ENCODE measurements at regions not wholly inside any gene's neighbourhood (a gene's known extent, or its start where the extent isn't known, plus 50 kb on each side); places are given as distances from the start of the nearest gene placed in this dataset.
"Not testable (repeated sequence)": the region's sequence is repeated elsewhere in the genome, so short reads cannot be mapped to it uniquely, and the experiment has no call there.

GRCh38 chr2:58436872-58437271, 195.7 kb upstream of the FANCL start:
- no peak for DNase-seq (ENCODE audit: low read depth)

- DNase-seq (ENCODE audit: low read depth) = no peak
Measured at GRCh38 chr2:58435246-58435645, 194.1 kb upstream of the FANCL start.

GRCh38 chr2:58434692-58435091, 193.6 kb upstream of the FANCL start:
- no peak for DNase-seq (ENCODE audit: low read depth)

GRCh38 chr2:58432491-58433170, 191.5 kb upstream of the FANCL start:
- DNase-seq (ENCODE audit: low read depth) = no peak

GRCh38 chr2:58429014-58429875, 188.1 kb upstream of the FANCL start:
- DNase-seq (ENCODE audit: low read depth) = no peak

GRCh38 chr2:58428096-58429013, 187.2 kb upstream of the FANCL start:
- no peak for DNase-seq (ENCODE audit: low read depth)

- DNase-seq (ENCODE audit: low read depth) = no peak
Measured at GRCh38 chr2:58427572-58428095, 186.5 kb upstream of the FANCL start.

- no peak for DNase-seq (ENCODE audit: low read depth)
Measured at GRCh38 chr2:58425368-58425767, 184.2 kb upstream of the FANCL start.

- DNase-seq (ENCODE audit: low read depth) = no peak
Measured at GRCh38 chr2:58419983-58420382, 178.9 kb upstream of the FANCL start.

- DNase-seq (ENCODE audit: low read depth) = no peak
Measured at GRCh38 chr2:58416696-58417095, 175.6 kb upstream of the FANCL start.

GRCh38 chr2:58414506-58414905, 173.4 kb upstream of the FANCL start:
- DNase-seq (ENCODE audit: low read depth) = no peak

- no peak for DNase-seq (ENCODE audit: low read depth)
Measured at GRCh38 chr2:58410549-58410948, 169.4 kb upstream of the FANCL start.

GRCh38 chr2:58407487-58407886, 166.4 kb upstream of the FANCL start:
- no peak for DNase-seq (ENCODE audit: low read depth)

- no peak for DNase-seq (ENCODE audit: low read depth)
Measured at GRCh38 chr2:58405341-58405740, 164.2 kb upstream of the FANCL start.

GRCh38 chr2:58401936-58402335, 160.8 kb upstream of the FANCL start:
- DNase-seq (ENCODE audit: low read depth) = no peak

- no peak for DNase-seq (ENCODE audit: low read depth)
Measured at GRCh38 chr2:58398406-58398805, 157.3 kb upstream of the FANCL start.

- DNase-seq (ENCODE audit: low read depth) = no peak
Measured at GRCh38 chr2:58387701-58388100, 146.6 kb upstream of the FANCL start.

- not testable (repeated sequence) for DNase-seq (ENCODE audit: low read depth)
Measured at GRCh38 chr2:58386904-58387303, 145.8 kb upstream of the FANCL start.

- no peak for DNase-seq (ENCODE audit: low read depth)
Measured at GRCh38 chr2:58378152-58378551, 137.0 kb upstream of the FANCL start.

- no peak for DNase-seq (ENCODE audit: low read depth)
Measured at GRCh38 chr2:58377181-58377580, 136.1 kb upstream of the FANCL start.

GRCh38 chr2:58376592-58376991, 135.5 kb upstream of the FANCL start:
- no peak for DNase-seq (ENCODE audit: low read depth)

GRCh38 chr2:58369594-58369993, 128.5 kb upstream of the FANCL start:
- no peak for DNase-seq (ENCODE audit: low read depth)

All from stimulated activated CD8-positive, alpha-beta memory T cell treated with anti-CD3 and anti-CD28 coated beads, Interleukin-4, amount 100 ng/mL, for 24 hours (primary cell).